Ovary (tissue), 3 donors: ENCODE measurements at regions not wholly inside any gene's neighbourhood (a gene's known extent, or its start where the extent isn't known, plus 50 kb on each side); places are given as distances from the start of the nearest gene placed in this dataset.

Experiments used
- POLR2A ChIP-seq: fragments of 450-650 bp; IDR thresholded peaks from one replicate; pipeline ENCODE4 v1.6.1; 2017; ENCODE audit warnings: antibody characterized with exemption, mild to moderate bottlenecking, moderate library complexity
- TF ChIP-seq, protein P1 (sequence below), 3 donors: fragments of 450-650 bp in 2 of 3; fragments of 200-600 bp in 1 of 3; IDR thresholded peaks; one replicate each; pipeline versions ENCODE4 v1.5.1 to v1.8.0; 2016 to 2022; ENCODE audit warnings: antibody characterized with exemption in 3 of 3, mild to moderate bottlenecking in 1 of 3
- donor health status: DM: no; HTN: no; CAD: no.

GRCh38 chr6:133740816-133741215, 148.1 kb upstream of the TCF21 start:
- TF ChIP-seq, protein P1, sequence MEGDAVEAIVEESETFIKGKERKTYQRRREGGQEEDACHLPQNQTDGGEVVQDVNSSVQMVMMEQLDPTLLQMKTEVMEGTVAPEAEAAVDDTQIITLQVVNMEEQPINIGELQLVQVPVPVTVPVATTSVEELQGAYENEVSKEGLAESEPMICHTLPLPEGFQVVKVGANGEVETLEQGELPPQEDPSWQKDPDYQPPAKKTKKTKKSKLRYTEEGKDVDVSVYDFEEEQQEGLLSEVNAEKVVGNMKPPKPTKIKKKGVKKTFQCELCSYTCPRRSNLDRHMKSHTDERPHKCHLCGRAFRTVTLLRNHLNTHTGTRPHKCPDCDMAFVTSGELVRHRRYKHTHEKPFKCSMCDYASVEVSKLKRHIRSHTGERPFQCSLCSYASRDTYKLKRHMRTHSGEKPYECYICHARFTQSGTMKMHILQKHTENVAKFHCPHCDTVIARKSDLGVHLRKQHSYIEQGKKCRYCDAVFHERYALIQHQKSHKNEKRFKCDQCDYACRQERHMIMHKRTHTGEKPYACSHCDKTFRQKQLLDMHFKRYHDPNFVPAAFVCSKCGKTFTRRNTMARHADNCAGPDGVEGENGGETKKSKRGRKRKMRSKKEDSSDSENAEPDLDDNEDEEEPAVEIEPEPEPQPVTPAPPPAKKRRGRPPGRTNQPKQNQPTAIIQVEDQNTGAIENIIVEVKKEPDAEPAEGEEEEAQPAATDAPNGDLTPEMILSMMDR (IDR thresholded peaks at IDR 0.05), result no peak
- TF ChIP-seq POLR2A, result no peak
